Panc1 (cell line): ENCODE measurements at regions not wholly inside any gene's neighbourhood (a gene's known extent, or its start where the extent isn't known, plus 50 kb on each side); places are given as distances from the start of the nearest gene placed in this dataset.

ENCODE experiments used
- ATAC-seq: fragments of 200-7000 bp; cut with Tn5 transposase; 2 replicates; pipeline ENCODE4 v1.9.1; 2020; ENCODE audit warnings: mild to moderate bottlenecking, moderate library complexity
- BruUV-seq: library from RNA; stranded (reverse); fragments of 400-500 nt; replicated peaks from 2 replicates; lab custom pipeline; 2021; lab: Mats Ljungman, UMichigan
- CTCF ChIA-PET: fragments of 300-600 bp; sonication (Branson Sonifier 250); formaldehyde crosslinking; loops from one replicate; lab custom pipeline; 2022; ENCODE audit warnings: antibody characterized with exemption; lab: Charles Lee
- POLR2A ChIA-PET: fragments of 300-600 bp; sonication (Branson Sonifier 250); formaldehyde crosslinking; loops from one replicate; lab custom pipeline; 2022; ENCODE audit warnings: antibody characterized with exemption; lab: Charles Lee
- DNase-seq: peaks from one replicate; pipeline ENCODE4 v3.0.0-alpha.2; 2010; ENCODE audit warnings: low read depth, low spot score
- H3K27ac ChIP-seq: 2 replicates; pipeline ENCODE4 v1.5.1; 2011; ENCODE audit warnings: mild to moderate bottlenecking, low read length, inconsistent platforms
- H3K27me3 ChIP-seq: fragments of 200-500 bp; sonication (Bioruptor generic); 2 replicates; pipeline ENCODE4 v1.6.0; 2014; ENCODE audit warnings: low read length, inconsistent platforms; ENCODE audit not compliant: control insufficient read depth, insufficient read depth
- H3K36me3 ChIP-seq: fragments of 200-500 bp; sonication (Bioruptor generic); 2 replicates; pipeline ENCODE4 v1.5.1; 2014; ENCODE audit warnings: inconsistent platforms, mild to moderate bottlenecking, low read length, moderate library complexity; ENCODE audit not compliant: control insufficient read depth, insufficient read depth
- H3K4me1 ChIP-seq: 2 replicates; pipeline ENCODE4 v1.5.1; 2011; ENCODE audit warnings: inconsistent platforms, mild to moderate bottlenecking, low read length, moderate library complexity; ENCODE audit not compliant: control insufficient read depth, insufficient read depth
- H3K4me3 ChIP-seq, 2 experiments: 2 replicates each; pipeline ENCODE4 v1.5.1; 2011 to 2012; ENCODE audit warnings: low read depth in 2 of 2, low read length in 2 of 2, mild to moderate bottlenecking in 2 of 2, inconsistent platforms in 1 of 2, moderate library complexity in 1 of 2
- H3K9me3 ChIP-seq: fragments of 200-500 bp; sonication (Bioruptor generic); 2 replicates; pipeline ENCODE4 v1.5.1; 2014; ENCODE audit warnings: low read depth, mild to moderate bottlenecking, inconsistent platforms, low read length, moderate library complexity; ENCODE audit not compliant: control insufficient read depth, insufficient read depth
- CTCF ChIP-seq: fragments of 450-650 bp; IDR thresholded peaks from 2 replicates; pipeline ENCODE4 v1.5.1; 2017; ENCODE audit warnings: mild to moderate bottlenecking
- POLR2AphosphoS5 ChIP-seq: IDR thresholded peaks from 2 replicates; pipeline ENCODE4 v1.6.1; 2012; ENCODE audit warnings: mild to moderate bottlenecking, low read depth, low read length, moderate library complexity
- REST ChIP-seq, 2 experiments: IDR thresholded peaks; 2 replicates each; pipeline ENCODE4 v1.6.1; 2011 to 2012; ENCODE audit warnings: low read depth in 2 of 2, control low read depth in 1 of 2, low read length in 1 of 2, mild to moderate bottlenecking in 1 of 2, moderate library complexity in 1 of 2; ENCODE audit not compliant: insufficient read depth in 1 of 2
- SIN3A ChIP-seq: IDR thresholded peaks from 2 replicates; pipeline ENCODE4 v1.6.1; 2012; ENCODE audit warnings: low read depth, mild to moderate bottlenecking, low read length, moderate library complexity, borderline replicate concordance; ENCODE audit not compliant: insufficient read depth
- TCF7L2 ChIP-seq: IDR thresholded peaks from 2 replicates; pipeline ENCODE4 v1.6.1; 2011; ENCODE audit warnings: mild to moderate bottlenecking, low read depth, low read length, inconsistent platforms
- in situ Hi-C: cut with HindIII; loops from 2 replicates; pipeline ENCODE4 v1.10.0; 2016; ENCODE audit warnings: low sequenced_read_pairs, low pct_unique_long_range_greater_than_20kb
- intact Hi-C: fragments of 100-400 bp; cut with micrococcal nuclease; formaldehyde crosslinking; loops from one replicate; pipeline ENCODE4 v1.10.0; 2022; ENCODE audit not compliant: unreplicated experiment

- POLR2A ChIA-PET, result interaction anchor here (0.6 kb wide), 1 partner anchor 1612 kb away, joined by 3 read pairs; no protein-coding TSS in a partner anchor
- Histone ChIP-seq H3K4me1 (no peaks in the 10 kb centered on the region), H3K27me3 (no peaks in the 10 kb centered on the region), H3K4me3 (no peak overlapping the region), H3K36me3 (no peaks in the 10 kb centered on the region), H3K9me3 (no peaks in the 10 kb centered on the region), H3K27ac (no peak overlapping the region)
- no TSS peak for BruUV-seq
- CTCF ChIA-PET, result interaction anchor here (1.0 kb wide), 1 partner anchor 614 kb away, joined by 3 read pairs; no protein-coding TSS in a partner anchor
- intact Hi-C loops, result loop anchor here (2.0 to 10.0 kb wide), 2 partner anchors 428 to 612 kb away; partner anchors contain the start of gene SIPA1L1
- in situ Hi-C loops, result no loop called here
- DNase-seq, result peak; percentile 43
- ATAC-seq, result peak; percentile 84; the same call in 1 of the 2 replicates
- peak; percentile 88 for TF ChIP-seq CTCF
- TF ChIP-seq SIN3A, result no peak
These were observed 179.0 kb upstream of the RGS6 start for GRCh38 chr14:71753126-71753830.

- no TSS peak for BruUV-seq
- Histone ChIP-seq H3K4me1 (no peaks in the 10 kb centered on the region), H3K27me3 (no peaks in the 10 kb centered on the region), H3K4me3 (no peak overlapping the region), H3K27ac (no peak overlapping the region), H3K9me3 (no peaks in the 10 kb centered on the region), H3K36me3 (no peaks in the 10 kb centered on the region)
- intact Hi-C loops (loop anchor here (2.0 to 10.0 kb wide), 2 partner anchors 429 to 613 kb away; partner anchors contain the start of gene SIPA1L1), in situ Hi-C loops (no loop called here)
- TF ChIP-seq SIN3A (no peak), POLR2AphosphoS5 (no peak), CTCF (no peak), REST (IDR thresholded peaks at IDR 0.05; ENCODE audit: insufficient read depth in 1 of 2, low read depth in 2 of 2, low read length in 1 of 2) (no peak), TCF7L2 (no peak)
- no peak for DNase-seq
- ATAC-seq, result no peak
- POLR2A ChIA-PET, result no interaction called here
- CTCF ChIA-PET, result no interaction called here
These were observed 178.3 kb upstream of the RGS6 start for GRCh38 chr14:71753976-71754375.
